Thoracic aorta (tissue), 2 donors: ENCODE measurements at regions not wholly inside any gene's neighbourhood (a gene's known extent, or its start where the extent isn't known, plus 50 kb on each side); places are given as distances from the start of the nearest gene placed in this dataset.

ENCODE experiments used
- ATAC-seq: fragments of 150-250 bp; one replicate; pipeline ENCODE4 v1.8.0; 2017; ENCODE audit warnings: low read depth; ENCODE audit not compliant: insufficient number of reproducible peaks, low FRiP score
- DNase-seq: peaks from one replicate; pipeline ENCODE4 v3.0.0-alpha.2; 2020; ENCODE audit warnings: low spot score
- H3K27ac ChIP-seq, 2 donors: fragments of 200-600 bp; sonication (generic); 1 replicate in 1 of 2; 2 replicates in 1 of 2; pipeline ENCODE4 v1.5.1; 2016; ENCODE audit warnings: mild to moderate bottlenecking in 2 of 2, moderate library complexity in 2 of 2
- H3K27me3 ChIP-seq: fragments of 200-600 bp; sonication (generic); replicated peaks from 2 replicates; pipeline ENCODE4 v1.6.0; 2016; ENCODE audit warnings: mild to moderate bottlenecking; ENCODE audit not compliant: insufficient read depth
- H3K36me3 ChIP-seq: fragments of 200-600 bp; sonication (generic); one replicate; pipeline ENCODE4 v1.5.1; 2016
- H3K4me1 ChIP-seq, 2 donors: fragments of 200-600 bp; sonication (generic); 1 replicate in 1 of 2; 2 replicates in 1 of 2; pipeline versions ENCODE4 v1.5.1 to v1.6.0; 2016; ENCODE audit warnings: low read depth in 2 of 2, mild to moderate bottlenecking in 1 of 2; ENCODE audit not compliant: control insufficient read depth in 1 of 2
- H3K4me3 ChIP-seq: fragments of 200-600 bp; sonication (generic); 2 replicates; pipeline ENCODE4 v1.5.1; 2016; ENCODE audit warnings: mild to moderate bottlenecking
- H3K9me3 ChIP-seq: fragments of 200-600 bp; sonication (generic); 2 replicates; pipeline ENCODE4 v1.5.1; 2016
- CTCF ChIP-seq: fragments of 200-600 bp; sonication (generic); IDR thresholded peaks from one replicate; pipeline ENCODE4 v1.5.1; 2019; ENCODE audit warnings: antibody characterized with exemption

- TF ChIP-seq CTCF, result no peak
- Histone ChIP-seq H3K27ac (no peak overlapping the region), H3K27me3 (no peaks in the 10 kb centered on the region), H3K36me3 (no peaks in the 10 kb centered on the region), H3K4me3 (no peak overlapping the region), H3K9me3 (no peaks in the 10 kb centered on the region), H3K4me1 (peaks cover 4 to 21% of the 10 kb centered on the region in 2 donors)
- ATAC-seq (no peak), DNase-seq (no peak)
These were observed 151.5 kb upstream of the CENPW start for GRCh38 chr6:126188279-126188909.

GRCh38 chr6:126195625-126196236 is 144.2 kb upstream of the CENPW start:
- no peaks in the 10 kb centered on the region for H3K9me3 ChIP-seq
- TF ChIP-seq CTCF, result no peak
- DNase-seq (no peak), ATAC-seq (no peak)
- H3K4me1 ChIP-seq, result no peaks in the 10 kb centered on the region
- no peaks in the 10 kb centered on the region for H3K36me3 ChIP-seq
- H3K27ac ChIP-seq, result no peak overlapping the region
- no peak overlapping the region for H3K4me3 ChIP-seq
- H3K27me3 ChIP-seq, result no peaks in the 10 kb centered on the region

DNA sequence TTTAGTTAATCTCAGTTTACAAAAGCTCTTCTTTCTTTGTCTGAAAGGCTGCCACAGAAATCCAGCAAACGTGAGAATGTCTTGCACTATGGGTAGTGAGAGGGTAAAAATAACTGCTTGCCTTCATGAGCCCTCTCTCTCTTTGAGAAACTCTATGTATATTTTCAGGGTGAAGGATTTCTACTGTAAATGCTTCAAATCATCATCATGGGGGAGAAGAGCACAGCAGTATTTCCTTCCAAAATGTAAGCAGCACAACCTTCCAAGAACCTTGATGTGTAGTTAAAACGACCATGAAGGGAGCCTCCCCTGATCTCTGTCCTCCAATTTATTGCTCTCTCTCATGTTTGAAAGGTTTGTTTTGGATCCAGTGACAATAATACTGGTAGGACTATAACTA is 141.3 kb upstream of the CENPW start:
- TF ChIP-seq CTCF, result no peak
- Histone ChIP-seq H3K4me3 (no peak overlapping the region), H3K27me3 (no peaks in the 10 kb centered on the region), H3K4me1 (no peaks in the 10 kb centered on the region), H3K36me3 (no peaks in the 10 kb centered on the region), H3K9me3 (no peaks in the 10 kb centered on the region), H3K27ac (no peak overlapping the region)
- no peak for DNase-seq
- no peak for ATAC-seq

- Histone ChIP-seq H3K27me3 (no peaks in the 10 kb centered on the region), H3K9me3 (no peaks in the 10 kb centered on the region), H3K27ac (no peak overlapping the region), H3K36me3 (no peaks in the 10 kb centered on the region), H3K4me1 (no peaks in the 10 kb centered on the region), H3K4me3 (no peak overlapping the region)
- TF ChIP-seq CTCF, result no peak
- DNase-seq, result no peak
- no peak for ATAC-seq
These were observed 140.4 kb upstream of the CENPW start for GRCh38 chr6:126199466-126199865.

DNA sequence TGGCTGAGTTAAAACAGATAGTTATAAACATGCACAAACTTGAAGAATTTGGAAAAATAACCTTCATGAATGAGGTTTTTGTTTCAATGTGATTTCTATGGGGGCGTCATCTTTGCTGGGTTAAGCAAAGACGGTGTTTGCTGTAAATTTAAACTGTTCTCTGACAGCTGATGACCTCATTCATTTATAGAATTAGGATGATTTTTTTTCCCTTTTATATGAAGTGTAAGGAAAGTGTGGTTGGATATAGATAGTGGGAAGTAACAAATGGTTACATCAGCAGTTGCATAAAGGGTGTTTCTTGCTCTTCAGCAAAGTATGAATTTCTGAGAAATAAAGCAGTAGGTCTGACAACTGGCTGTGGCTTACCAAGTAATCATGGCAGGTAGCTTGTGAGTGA is 137.2 kb upstream of the CENPW start:
- no peak for ATAC-seq
- no peaks in the 10 kb centered on the region for H3K4me1 ChIP-seq
- no peak for DNase-seq
- no peaks in the 10 kb centered on the region for H3K27me3 ChIP-seq
- H3K36me3 ChIP-seq, result no peaks in the 10 kb centered on the region
- no peak overlapping the region for H3K27ac ChIP-seq
- H3K9me3 ChIP-seq, result no peaks in the 10 kb centered on the region
- TF ChIP-seq CTCF, result no peak
- no peak overlapping the region for H3K4me3 ChIP-seq
